ENCODE measurements at regions not wholly inside any gene's neighbourhood (a gene's known extent, or its start where the extent isn't known, plus 50 kb on each side); places are given as distances from the start of the nearest gene placed in this dataset.

DNA sequence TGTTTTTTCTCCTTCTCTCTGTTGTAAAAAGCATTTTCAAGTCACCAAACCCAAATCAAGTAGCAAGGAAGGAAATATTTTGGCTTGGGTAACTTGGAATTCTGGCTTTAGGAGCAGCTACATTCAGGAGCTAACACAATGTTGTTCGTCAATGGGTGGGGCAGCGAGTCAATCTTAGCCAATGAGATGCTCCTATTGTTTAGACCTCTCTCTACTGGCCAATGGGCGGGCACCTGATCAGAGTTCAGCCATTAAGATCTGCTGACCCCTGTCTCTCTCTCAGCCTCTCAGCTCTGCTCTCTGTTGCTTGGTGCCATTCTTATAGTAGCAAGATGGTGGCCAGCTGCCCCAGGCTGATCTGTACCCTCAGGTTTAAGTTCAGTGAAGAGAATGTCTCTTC lies 83.2 kb downstream of the IRX3 start:
- 93% methylated on average over 3 of the region's 3 CpGs; no CpG with 5 or more reads in 1 of the 2 experiments for WGBS, 2 experiments (ENCODE audit: extremely low coverage in 1 of 2, insufficient coverage in 1 of 2, insufficient read length in 1 of 2, insufficient replicate concordance in 2 of 2, low coverage in 1 of 2, low lambda C conversion rate in 2 of 2, missing lambda C conversion rate in 1 of 2)
- Histone ChIP-seq H2BK120ac (replicated peaks; ENCODE audit: low read depth, low read length) (no peak overlapping the region), H4K20me1 (replicated peaks in 1 of 2; ENCODE audit: control insufficient read depth in 1 of 2, insufficient read depth in 2 of 2, low read length in 2 of 2) (no peaks in the 10 kb centered on the region), H2BK20ac (ENCODE audit: low read length) (no peak overlapping the region), H3K27me3 (replicated peaks in 1 of 4; ENCODE audit: control insufficient read depth in 3 of 4, extremely low read depth in 1 of 4, insufficient read depth in 3 of 4, low read length in 3 of 4) (no peaks in the 10 kb centered on the region), H3K9ac (replicated peaks in 1 of 4; ENCODE audit: extremely low read depth in 1 of 4, low read depth in 3 of 4, low read length in 3 of 4) (no peak overlapping the region), H3K27ac (ENCODE audit: low read depth, low read length) (no peak overlapping the region), H3K4me2 (ENCODE audit: insufficient read depth in 1 of 2, low read depth in 2 of 2, low read length in 2 of 2) (no peak overlapping the region), H3K14ac (ENCODE audit: insufficient read length) (no peak overlapping the region), H3K9me3 (ENCODE audit: insufficient read depth in 2 of 2, low read depth in 1 of 2, low read length in 1 of 2) (no peaks in the 10 kb centered on the region), H2AK5ac (ENCODE audit: low read depth, low read length) (no peak overlapping the region), H2BK15ac (ENCODE audit: low read length) (no peak overlapping the region), H4K8ac (ENCODE audit: extremely low read depth, insufficient read depth, low read length) (no peak overlapping the region), H3K23ac (ENCODE audit: insufficient read length) (no peak overlapping the region), H3K18ac (ENCODE audit: extremely low read depth, low read length) (no peak overlapping the region), H3K79me2 (ENCODE audit: control insufficient read depth in 1 of 2, insufficient read depth in 2 of 2, low read length in 2 of 2) (no peaks in the 10 kb centered on the region), H3K4me1 (replicated peaks in 1 of 4; ENCODE audit: control insufficient read depth in 3 of 4, insufficient read depth in 4 of 4, low read length in 3 of 4) (no peaks in the 10 kb centered on the region), H3K4me3 (ENCODE audit: extremely low read depth in 1 of 4, insufficient read depth in 2 of 4, low read depth in 3 of 4, low read length in 4 of 4) (no peak overlapping the region), H2AFZ (ENCODE audit: low read length) (peak overlapping the region; percentile 21; the same call in 1 of the 2 replicates), H2BK5ac (ENCODE audit: low read depth, low read length) (no peak overlapping the region), H3K79me1 (ENCODE audit: low read depth, low read length) (no peaks in the 10 kb centered on the region), H4K91ac (replicated peaks; ENCODE audit: insufficient read length, low read length) (no peak overlapping the region), H2BK12ac (ENCODE audit: low read depth, low read length) (no peak overlapping the region), H3K56ac (replicated peaks; ENCODE audit: insufficient read length, low read depth, low read length) (no peak overlapping the region), H3K36me3 (ENCODE audit: control insufficient read depth in 2 of 4, insufficient read depth in 4 of 4, low read length in 3 of 4) (no peaks in the 10 kb centered on the region), H4K5ac (ENCODE audit: insufficient read length, low read depth, low read length) (no peak overlapping the region), H3K23me2 (ENCODE audit: low read depth, low read length) (no peaks in the 10 kb centered on the region), H3K4ac (replicated peaks; ENCODE audit: insufficient read length, low read depth, low read length) (no peak overlapping the region)
- POLR2A ChIA-PET (ENCODE audit: partially characterized antibody): no interaction called here
- DNase-seq (ENCODE audit: low read depth in 1 of 2, low spot score in 2 of 2) (no peak), FAIRE-seq (no peak)
- CTCF ChIA-PET (ENCODE audit: partially characterized antibody): no interaction called here
- no peak for TF ChIP-seq GABPA (IDR thresholded peaks at IDR 0.05; ENCODE audit: borderline replicate concordance, insufficient read depth, low read length)
- TF ChIP-seq ASH2L (IDR thresholded peaks at IDR 0.05; ENCODE audit: low read length): no peak
- TF ChIP-seq POLR2AphosphoS5 (IDR thresholded peaks at IDR 0.05; ENCODE audit: low read depth, low read length): no peak
- TF ChIP-seq TAF7 (optimal IDR thresholded peaks at IDR 0.05; ENCODE audit: borderline replicate concordance, low read depth, low read length): no peak
- no peak for TF ChIP-seq SAP30 (IDR thresholded peaks at IDR 0.05; ENCODE audit: insufficient read depth, insufficient replicate concordance, low read length)
- no peak for TF ChIP-seq CHD1 (IDR thresholded peaks at IDR 0.05; ENCODE audit: low read depth, low read length)
- no peak for TF ChIP-seq POU5F1 (IDR thresholded peaks at IDR 0.05; ENCODE audit: low read depth, low read length)
- TF ChIP-seq TEAD4 (IDR thresholded peaks at IDR 0.05; ENCODE audit: low read depth, low read length): no peak

All from H1 (cell line).